ENCODE measurements at regions not wholly inside any gene's neighbourhood (a gene's known extent, or its start where the extent isn't known, plus 50 kb on each side); places are given as distances from the start of the nearest gene placed in this dataset.
"Not testable (repeated sequence)": the region's sequence is repeated elsewhere in the genome, so short reads cannot be mapped to it uniquely, and the experiment has no call there.

GRCh38 chr18:60015826-60016225 is 116.0 kb downstream of the PMAIP1 start:
- not testable (repeated sequence) for TF ChIP-seq CTCF (IDR thresholded peaks at IDR 0.05; ENCODE audit: poor library complexity); EZH2 (IDR thresholded peaks at IDR 0.05; ENCODE audit: borderline replicate concordance)
